ENCODE measurements at regions not wholly inside any gene's neighbourhood (a gene's known extent, or its start where the extent isn't known, plus 50 kb on each side); places are given as distances from the start of the nearest gene placed in this dataset.
A peak's percentile ranks its signal among the peaks of the same experiment; 100 is the strongest.

DNA sequence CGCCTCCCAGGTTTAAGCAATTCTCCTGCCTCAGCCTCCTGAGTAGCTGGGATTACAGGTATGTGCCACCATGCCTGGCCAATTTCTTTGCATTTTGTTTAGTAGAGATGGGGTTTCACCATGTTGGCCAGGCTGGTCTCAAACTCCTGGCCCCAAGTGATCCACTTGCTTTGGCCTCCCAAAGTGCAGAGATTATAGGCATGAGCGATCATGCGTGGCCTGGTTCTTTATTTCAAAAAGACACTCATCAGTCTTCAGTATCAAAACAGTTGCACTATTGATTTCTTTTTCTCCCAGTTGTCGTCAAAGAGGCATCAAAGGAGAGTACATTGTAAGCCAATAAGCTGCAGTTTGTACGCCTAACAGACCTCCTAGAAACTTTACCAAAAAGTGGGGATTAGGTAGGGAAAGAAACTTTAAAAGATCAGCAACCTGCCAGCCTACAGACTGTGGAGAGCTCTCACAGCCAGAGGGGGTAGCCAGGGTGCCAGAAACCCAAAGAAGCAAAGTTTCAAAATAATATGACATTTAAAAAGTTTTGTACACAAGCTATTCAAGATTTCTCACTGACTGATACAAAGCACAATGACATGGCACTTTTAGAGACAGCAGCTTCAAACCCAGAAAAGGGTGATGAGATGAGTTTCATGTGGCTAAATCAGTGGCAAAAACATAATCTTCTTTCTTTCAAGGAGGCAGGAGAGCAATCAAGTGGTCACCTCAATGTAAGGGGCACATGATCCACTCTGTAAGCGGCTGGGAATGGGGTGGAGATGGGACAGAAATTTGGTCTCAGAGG is 83.0 kb upstream of the RALY start:
- dilution Hi-C loops (cut with HindIII; ENCODE audit: low sequenced_read_pairs, unreplicated experiment) (no loop called here), in situ Hi-C loops (cut with MboI; ENCODE audit: low sequenced_read_pairs) (no loop called here), intact Hi-C loops (cut with micrococcal nuclease) (no loop called here)
- H3K4ac ChIP-seq (ENCODE audit: low read depth, low read length), result peak overlapping the region; percentile 72
- H3K9ac ChIP-seq (ENCODE audit: low read depth, low read length), result no peak overlapping the region; the same call in 1 of the 2 replicates
- H3K4me2 ChIP-seq (ENCODE audit: low read depth, low read length), result no peak overlapping the region
- peak overlapping the region; percentile 97 for H2BK15ac ChIP-seq (ENCODE audit: low read depth, low read length)
- no peak for ATAC-seq (ENCODE audit: low read depth)
- peak overlapping the region; percentile 56; the same call in 1 of the 2 replicates for H4K5ac ChIP-seq (ENCODE audit: low read depth, low read length)
- H2AFZ ChIP-seq (replicated peaks; ENCODE audit: low read length, poor library complexity), result no peak overlapping the region
- no TSS peak for BruUV-seq (replicated peaks)
- DNase-seq, result no peak
- H3K23ac ChIP-seq (ENCODE audit: low read depth, low read length), result peak overlapping the region; percentile 46; the same call in 1 of the 2 replicates
- H2AK9ac ChIP-seq (replicated peaks; ENCODE audit: low read depth, low read length, poor library complexity), result no peak overlapping the region
- H3K14ac ChIP-seq (replicated peaks; ENCODE audit: low read depth, low read length), result peak overlapping the region; percentile 60
- H4K8ac ChIP-seq (ENCODE audit: low read depth in 2 of 2, low read length in 2 of 2), result peak overlapping the region; percentile 27 to 61; a peak in 3 of 4 replicates
- ChIA-PET POLR2A (ENCODE audit: unreplicated experiment) (no interaction called here), CTCF (interaction anchor here (0.7 kb wide), 1 partner anchor 23 kb away, joined by 3 read pairs; no protein-coding TSS in a partner anchor)
- H2BK20ac ChIP-seq (ENCODE audit: low read depth, low read length), result peak overlapping the region; percentile 92; the same call in 1 of the 2 replicates
- peak overlapping the region; percentile 85 for H3K18ac ChIP-seq (ENCODE audit: low read depth, low read length)
- TF ChIP-seq NFE2L2 (IDR thresholded peaks at IDR 0.05; ENCODE audit: low read depth, low read length) (peak; percentile 86), USF2 (IDR thresholded peaks at IDR 0.05; ENCODE audit: low read depth, low read length) (no peak)
- peak overlapping the region; percentile 94 for H2BK5ac ChIP-seq (ENCODE audit: low read depth, low read length, poor library complexity, severe bottlenecking)
- peak overlapping the region; percentile 80 for H2BK120ac ChIP-seq (ENCODE audit: low read depth, low read length)
- peak overlapping the region; percentile 55; the same call in 1 of the 2 replicates for H3K27ac ChIP-seq (ENCODE audit: insufficient read depth, low read length)
- no peaks in the 10 kb centered on the region for H4K20me1 ChIP-seq (ENCODE audit: insufficient read depth, low read length)
- H3K56ac ChIP-seq (ENCODE audit: extremely low read depth, insufficient read depth, low read length), result no peak overlapping the region
- H3K4me3 ChIP-seq (ENCODE audit: insufficient read depth, low read depth, low read length), result no peak overlapping the region
- no CpG with 5 or more reads among the region's 6 CpGs for WGBS, 2 experiments (ENCODE audit: extremely low coverage in 2 of 2, insufficient read length in 1 of 2)
- no peaks in the 10 kb centered on the region for H3K9me3 ChIP-seq (ENCODE audit: control insufficient read depth, insufficient read depth, low read length)
- H3K9me1 ChIP-seq (ENCODE audit: insufficient read depth, low read length), result 0 out of 2 replicates have a peak, but pooled peaks cover 3% of the 10 kb centered on the region
- peak overlapping the region; percentile 79; the same call in 1 of the 2 replicates for H4K91ac ChIP-seq (ENCODE audit: insufficient read depth, low read depth, low read length)
- peaks cover 24% of the 10 kb centered on the region for H3K4me1 ChIP-seq (ENCODE audit: control insufficient read depth, insufficient read depth, low read length)
- H3K36me3 ChIP-seq (ENCODE audit: control insufficient read depth, insufficient read depth, low read length), result no peaks in the 10 kb centered on the region
- H3K27me3 ChIP-seq (ENCODE audit: control insufficient read depth, insufficient read depth, low read length), result no peaks in the 10 kb centered on the region; the same call in 1 of the 2 replicates
- H3K79me1 ChIP-seq (ENCODE audit: low read depth in 1 of 2, low read length in 2 of 2), result no peaks in the 10 kb centered on the region
- peak overlapping the region; percentile 78 for H2AK5ac ChIP-seq (ENCODE audit: low read depth, low read length)
